Epidermal melanocyte (primary cell): ENCODE measurements at regions not wholly inside any gene's neighbourhood (a gene's known extent, or its start where the extent isn't known, plus 50 kb on each side); places are given as distances from the start of the nearest gene placed in this dataset.
"Not testable (repeated sequence)": the region's sequence is repeated elsewhere in the genome, so short reads cannot be mapped to it uniquely, and the experiment has no call there.

ENCODE experiments used
- DNase-seq: peaks from one replicate; pipeline ENCODE4 v3.0.0; 2011; ENCODE audit warnings: low spot score; ENCODE audit not compliant: insufficient read length

DNA sequence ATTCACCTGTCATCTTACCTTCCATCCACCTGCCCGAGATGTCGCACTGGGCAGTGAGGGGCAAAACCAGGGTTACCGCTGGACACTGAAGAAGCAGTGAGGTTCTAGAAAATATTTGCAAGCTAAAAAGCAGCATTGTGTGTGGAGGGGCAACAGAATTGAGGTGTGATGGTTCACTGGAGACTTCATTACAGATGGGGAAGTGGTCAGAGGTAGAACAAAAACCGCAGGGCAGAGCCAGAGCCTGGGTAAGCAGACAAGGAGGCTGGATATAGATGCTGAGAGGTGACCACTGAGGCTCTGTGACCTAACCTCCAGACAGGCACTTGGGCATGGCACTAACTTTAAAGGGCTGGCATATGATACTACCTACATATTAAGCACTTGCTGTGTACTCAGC lies 363.9 kb upstream of the PROX1 start:
- DNase-seq = no peak

DNA sequence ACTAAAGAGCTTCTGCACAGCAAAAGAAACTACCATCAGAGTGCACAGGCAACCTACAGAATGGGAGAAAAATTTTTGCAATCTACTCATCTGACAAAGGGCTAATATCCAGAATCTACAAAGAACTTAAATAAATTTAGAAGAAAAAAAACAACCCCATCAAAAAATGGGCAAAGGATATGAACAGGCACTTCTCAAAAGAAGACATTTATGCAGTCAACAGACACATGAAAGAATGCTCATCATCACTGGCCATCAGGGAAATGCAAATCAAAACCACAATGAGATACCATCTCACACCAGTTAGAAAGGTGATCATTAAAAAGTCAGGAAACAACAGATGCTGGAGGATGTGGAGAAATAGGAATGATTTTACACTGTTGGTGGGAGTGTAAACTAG lies 351.0 kb upstream of the PROX1 start:
- not testable (repeated sequence) for DNase-seq

DNA sequence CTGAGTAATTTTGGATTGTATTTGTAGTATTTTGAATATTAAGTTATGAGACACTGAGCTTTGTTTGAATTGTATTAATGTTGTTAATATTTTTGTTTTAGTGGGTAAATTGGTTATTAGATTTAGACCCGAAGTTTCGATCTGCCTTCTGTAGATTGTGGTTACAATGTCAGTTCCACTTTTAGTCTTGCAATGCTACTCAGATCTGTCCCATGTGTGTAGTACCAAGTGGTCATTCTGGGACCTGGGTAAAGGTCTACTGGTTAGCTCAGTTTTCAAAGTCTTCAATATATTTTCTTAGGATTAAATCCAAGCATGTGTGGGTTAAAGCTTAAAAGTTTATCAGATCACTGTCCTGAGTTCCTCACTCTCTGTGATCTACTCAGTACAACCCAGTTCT lies 346.5 kb upstream of the PROX1 start:
- DNase-seq = no peak

DNA sequence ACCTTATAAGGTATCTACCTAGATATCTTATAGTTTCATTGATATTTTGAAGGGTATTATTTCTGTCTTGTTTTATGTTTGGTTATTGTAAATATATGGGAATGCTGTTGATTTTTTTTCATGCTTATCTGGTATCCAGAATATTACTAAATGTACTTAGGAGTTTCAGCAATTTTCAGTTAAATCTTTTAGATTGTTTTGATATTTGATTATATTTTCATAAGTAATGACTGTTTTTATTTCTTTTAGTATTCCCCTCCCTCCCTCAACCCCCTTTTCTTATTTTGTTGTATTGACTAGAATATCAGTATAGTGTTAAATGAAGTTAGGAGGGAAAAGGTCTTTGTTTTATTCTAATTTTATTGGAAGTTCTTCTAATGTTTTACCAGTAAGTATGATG lies 344.4 kb upstream of the PROX1 start:
- no peak for DNase-seq

DNA sequence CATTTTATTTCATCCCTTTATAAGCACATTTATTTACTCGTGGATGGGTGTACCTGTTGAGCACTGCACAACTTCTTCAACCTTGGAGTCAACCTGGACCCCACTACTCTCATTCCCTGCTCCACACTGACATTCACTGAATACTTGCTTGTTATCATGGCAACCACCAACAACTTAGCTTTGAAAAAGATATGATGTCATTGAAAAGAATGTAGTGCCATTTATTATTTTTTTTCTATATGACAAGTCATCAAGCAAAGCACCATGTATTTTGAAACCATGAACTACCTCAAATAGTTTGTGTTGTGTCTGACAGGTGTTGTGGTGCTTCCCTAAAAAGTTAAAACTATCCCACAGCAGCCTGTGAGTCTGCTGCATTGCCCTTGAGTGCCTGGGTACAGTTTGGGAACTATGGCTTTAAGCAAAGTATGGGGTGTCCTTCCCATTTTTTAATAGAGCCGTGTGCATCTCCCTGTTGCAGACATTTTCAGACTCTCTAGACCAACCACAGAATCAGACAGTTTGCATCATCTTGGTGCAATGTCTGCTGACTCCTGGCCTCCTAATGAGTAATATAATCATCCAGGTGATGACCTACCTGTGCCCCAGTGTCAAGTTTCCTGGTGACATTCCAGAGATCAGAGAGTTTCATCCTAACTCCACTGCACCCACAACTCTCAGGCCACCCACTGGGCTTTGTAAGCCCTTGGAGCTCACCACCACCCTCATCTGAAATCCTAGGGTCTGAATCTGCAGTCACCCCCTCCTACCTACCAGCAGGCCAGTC lies 339.7 kb upstream of the PROX1 start:
- DNase-seq = no peak

DNA sequence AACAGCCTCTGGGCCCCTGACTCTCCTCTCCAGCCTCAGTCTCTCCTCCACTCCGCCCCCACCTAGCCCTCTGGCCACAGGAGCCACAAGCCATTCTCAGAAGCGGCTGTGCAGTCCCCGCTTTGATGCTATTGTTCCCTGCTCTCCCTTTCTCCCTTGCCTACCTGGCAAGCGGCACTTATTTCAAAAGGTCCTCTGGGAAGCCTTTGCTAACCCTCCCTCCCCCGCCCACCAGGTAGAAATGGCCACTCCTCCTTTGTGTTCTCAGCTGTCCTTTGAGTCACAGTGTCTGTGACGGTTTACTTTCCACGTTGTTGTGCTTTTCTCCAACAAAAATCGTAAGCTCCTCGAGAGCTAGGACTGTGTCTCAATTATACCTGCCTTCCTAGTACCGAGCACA lies 338.4 kb upstream of the PROX1 start:
- no peak for DNase-seq

DNA sequence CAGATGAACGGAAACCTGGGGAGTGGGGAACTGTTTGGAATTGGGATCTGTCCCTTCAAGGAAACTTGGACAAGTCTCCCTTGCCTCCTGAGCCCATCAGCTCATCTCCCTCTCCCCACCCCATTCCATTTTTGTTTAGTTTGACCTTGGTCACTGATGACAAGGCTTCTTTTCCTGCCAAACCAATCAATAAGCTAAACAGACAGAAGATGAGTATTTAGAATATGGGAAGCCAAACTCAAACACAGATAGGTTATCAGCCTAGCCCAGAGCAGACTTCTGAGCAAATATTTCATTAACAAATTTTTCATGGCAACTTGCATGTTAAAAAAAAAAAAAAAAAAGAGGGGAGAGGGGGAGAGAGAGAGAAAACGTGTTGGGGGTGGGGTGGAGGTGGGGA lies 337.2 kb upstream of the PROX1 start:
- no peak for DNase-seq

DNA sequence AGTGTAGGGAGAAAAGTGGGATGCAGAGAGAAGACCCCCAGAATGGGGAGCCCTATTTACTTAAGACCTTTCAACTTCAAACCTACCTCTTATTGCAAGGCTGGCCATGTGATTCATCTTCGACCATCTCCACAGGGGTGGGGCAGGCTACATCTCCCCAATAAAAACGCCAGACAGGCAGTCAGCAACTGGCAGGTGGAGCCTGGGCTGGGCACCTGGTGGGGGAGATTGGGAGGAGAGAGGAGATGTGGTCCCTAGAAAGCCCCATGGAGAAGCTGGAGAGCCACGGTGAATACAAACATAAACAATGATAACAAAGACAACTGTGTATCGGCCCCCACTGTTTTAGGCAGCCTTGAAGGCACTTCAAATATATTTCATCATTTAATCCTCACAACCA lies 336.7 kb upstream of the PROX1 start:
- DNase-seq = no peak

DNA sequence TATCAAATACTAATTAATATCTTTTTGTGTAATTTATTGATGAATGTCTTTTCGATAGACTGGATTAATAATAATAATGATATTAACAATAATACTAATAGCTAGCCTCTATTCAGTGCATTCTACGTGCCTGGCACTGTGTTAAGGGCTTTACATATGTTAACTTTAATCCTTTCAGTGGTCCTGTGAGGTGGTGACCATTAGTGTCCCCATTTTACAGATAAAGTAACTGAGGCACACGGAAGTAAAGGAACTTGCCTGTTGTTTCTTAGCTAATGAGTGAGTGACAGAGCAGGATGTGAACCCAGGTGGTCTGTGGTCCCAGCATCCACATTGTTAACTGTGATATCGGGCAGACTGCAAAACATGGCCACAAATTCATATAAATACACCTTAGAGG lies 335.7 kb upstream of the PROX1 start:
- DNase-seq = no peak

DNA sequence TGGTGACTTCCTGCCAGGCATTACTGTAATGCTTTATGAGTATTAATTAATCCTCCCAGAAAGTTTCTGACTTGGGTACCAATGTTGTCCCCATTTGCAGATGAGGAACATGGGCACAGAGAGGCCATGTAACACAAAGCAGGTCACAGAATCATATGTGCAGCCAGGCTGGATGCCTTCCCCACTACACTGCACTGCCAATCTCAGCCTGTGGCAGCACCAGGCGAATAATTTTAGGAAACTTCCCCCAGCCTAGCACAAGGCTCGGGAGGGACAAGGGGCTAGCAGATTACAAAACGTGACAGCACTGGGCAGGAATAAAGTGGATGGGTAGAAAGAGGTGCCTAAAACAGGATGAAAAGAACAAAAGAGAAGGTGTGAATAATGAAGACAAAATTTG lies 331.7 kb upstream of the PROX1 start:
- DNase-seq = no peak

DNA sequence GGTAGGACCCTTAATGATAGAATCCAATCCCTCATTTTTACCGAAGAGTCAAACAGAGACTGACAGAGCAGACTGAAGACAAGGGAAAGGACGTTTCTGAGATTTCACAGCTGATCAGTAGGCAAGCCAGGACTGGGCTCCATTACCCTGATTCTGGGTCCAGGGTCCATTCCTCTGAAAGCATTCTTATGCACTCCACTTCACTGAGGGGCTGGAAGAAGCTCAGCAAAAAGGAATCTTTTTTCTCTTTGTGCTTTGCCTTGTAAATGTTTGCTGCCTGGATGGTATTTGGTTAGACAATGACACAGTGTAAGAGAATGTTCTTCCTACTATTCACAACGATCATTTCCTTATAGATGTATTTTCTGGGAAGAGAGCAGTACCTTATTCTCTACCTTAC lies 331.3 kb upstream of the PROX1 start:
- no peak for DNase-seq

DNA sequence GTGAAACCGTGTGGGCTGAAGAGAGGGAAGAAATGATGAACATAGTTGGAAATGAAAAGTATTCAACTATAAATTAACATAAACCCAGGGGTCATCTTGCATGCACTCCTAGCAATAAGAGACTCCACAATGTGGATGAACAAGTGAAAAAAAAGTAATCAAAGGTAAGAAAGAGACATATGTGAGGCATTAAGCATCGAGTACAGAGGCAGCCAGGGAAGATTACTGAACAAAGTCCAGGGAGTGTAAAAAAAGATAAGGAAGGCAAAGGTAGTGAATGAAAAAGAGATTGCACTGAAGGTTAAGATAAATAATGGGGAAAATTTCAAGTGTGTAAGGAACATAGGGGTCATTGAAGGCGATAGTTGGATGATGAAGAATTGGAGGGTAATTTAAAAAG lies 330.8 kb upstream of the PROX1 start:
- no peak for DNase-seq

DNA sequence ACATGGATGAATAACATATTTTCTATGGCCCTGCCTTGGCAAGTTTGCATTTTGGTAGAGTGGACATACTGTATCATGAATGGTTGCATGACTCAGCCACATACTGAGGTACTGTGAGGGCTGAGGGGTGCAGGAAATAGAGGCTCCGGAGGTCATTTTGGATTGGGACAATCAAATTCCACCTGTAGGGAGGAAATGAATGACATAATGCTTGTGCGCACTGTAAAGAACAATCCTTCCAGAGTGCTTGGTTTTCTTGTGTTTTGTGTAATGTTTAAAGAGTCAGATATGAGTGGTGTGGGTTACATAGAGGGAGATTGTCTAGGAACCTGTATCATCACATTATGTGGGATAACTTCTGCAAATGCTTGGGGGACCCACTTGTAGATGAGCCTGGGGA lies 329.9 kb upstream of the PROX1 start:
- DNase-seq = no peak

DNA sequence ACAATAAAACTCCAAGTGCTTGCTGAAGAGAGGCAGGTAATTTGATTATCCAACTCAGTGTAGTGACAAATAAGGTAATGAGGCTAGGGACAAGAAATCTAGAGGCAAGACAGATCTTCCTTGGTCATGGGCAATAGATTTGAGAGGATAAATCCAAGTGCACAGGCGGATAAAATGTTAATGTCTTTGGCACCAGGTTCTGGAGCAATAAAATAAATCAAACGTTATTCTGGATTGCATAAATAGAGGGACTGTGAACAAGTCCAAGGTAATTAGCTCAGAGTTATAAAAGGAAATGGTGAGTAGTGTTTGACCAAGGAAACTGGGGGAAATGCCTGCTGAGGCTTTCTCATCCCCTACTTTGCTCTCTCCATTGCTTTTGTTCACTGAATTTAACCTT lies 329.3 kb upstream of the PROX1 start:
- no peak for DNase-seq

DNA sequence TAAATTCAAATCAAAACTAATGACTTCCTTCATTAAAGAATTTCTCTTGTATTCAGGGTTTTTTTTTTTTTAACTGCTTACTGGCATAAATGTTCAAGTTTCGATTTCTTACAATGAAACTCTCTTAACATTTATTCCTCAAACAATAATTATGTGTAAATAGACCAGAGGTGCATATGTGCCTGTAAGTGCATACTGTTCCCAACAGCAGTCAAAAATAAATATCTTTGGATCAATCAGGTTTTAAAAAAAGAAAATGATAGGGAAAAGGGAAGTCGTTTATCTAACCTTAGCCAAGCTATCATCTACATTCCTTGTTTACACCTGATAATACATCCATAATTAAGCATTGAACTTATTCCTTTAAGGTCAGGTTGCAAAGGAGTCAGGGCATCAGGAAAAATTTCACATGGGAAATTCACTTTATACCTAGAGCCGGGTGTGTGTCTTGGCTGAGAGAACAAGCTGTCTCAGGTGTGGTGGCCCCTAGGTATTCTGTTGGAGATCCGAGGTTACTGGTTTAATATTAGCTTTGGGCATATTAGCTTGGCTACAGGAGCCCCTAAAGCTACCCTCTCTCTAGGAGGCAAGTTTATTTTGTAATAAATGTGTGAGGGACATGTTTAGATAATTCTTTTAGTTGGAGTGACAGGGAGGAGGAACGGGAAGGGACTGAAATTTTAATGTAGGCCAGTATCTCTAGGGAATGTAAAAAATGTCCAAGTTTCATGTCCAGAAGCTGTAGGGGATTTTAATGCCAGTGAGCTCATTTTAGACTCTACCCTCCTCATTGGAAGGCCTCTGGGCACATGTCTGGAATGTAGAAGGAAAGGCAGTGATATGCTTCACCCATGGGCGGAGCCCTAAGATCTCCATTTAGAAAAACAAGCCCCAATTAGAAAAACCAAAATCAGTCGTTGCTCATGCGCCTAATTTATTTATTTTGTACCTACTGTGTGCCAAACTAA lies 327.9 kb upstream of the PROX1 start:
- no peak for DNase-seq

DNA sequence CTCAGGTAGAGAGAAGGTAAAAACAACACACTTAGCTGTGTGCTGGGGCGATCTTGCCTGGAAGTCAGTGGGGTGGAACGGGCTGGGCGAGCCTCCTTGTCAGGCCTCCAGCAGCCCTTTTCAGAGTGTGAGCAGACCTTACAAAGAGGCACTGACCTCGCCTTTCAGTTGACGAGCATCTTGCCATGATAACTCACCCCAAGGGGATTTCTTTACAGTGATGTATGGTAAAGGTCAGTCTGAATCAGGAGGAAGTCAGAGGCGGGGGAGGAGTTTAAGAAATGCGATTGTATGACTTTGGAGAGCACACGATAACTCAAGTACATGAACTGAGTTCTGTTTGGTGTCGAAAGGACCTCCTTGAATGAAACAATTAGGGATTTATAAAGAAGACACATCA lies 326.5 kb upstream of the PROX1 start:
- no peak for DNase-seq

DNA sequence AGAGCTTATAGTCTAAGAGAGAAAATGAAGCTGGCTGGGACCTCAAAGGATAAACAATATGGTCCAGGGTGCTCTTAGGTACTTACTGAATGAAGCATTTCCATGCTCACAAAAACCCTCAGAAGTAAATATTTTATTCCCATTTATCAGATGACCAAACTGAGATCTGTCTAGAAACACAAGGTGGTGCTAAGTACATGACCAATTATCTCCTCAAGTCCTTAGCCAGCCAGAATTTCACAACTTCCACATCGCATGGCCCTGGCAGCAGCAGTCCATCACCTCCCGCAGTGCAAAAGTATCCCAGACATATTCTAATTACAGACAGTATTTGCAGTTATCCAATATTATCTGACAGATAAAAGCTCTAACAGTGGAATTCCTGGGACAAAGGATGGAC lies 321.7 kb upstream of the PROX1 start:
- DNase-seq = no peak

DNA sequence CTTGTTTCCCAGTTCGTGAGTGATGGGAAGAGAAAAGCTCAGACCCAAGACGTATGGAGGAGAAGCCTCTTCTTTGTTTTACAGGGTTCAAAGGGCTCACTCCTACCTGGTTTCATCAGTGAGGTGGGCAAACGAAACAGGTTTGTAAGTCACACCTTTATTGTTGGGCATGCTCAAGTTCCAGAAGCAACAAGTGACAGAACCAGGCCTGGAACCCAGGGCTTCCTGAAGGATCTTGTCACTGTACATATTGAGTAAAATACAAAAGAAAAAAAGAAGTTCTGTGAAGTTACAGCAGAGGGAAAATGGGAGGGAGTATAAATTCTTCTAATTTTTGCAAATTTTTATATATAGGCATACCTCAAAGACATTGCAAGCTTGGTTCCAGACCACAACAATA lies 320.9 kb upstream of the PROX1 start:
- DNase-seq = no peak

DNA sequence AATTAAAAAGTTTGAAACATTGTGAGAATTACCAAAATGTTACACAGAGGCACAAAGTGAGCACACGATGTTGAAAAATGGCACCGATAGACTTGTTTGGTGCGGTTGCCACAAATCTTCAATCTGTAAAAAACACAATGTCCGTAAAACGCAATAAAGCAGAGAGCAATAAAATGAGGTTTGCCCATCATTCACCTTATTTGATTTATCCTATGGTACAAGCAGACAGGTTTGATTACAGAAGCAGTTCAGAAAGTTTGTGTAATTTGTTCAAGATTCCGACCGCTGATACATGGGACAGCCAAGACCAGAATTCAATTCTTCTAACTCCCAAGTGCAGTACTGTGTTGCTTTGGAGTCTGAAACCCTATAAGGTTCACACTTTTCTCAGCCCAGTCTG lies 318.3 kb upstream of the PROX1 start:
- no peak for DNase-seq

DNA sequence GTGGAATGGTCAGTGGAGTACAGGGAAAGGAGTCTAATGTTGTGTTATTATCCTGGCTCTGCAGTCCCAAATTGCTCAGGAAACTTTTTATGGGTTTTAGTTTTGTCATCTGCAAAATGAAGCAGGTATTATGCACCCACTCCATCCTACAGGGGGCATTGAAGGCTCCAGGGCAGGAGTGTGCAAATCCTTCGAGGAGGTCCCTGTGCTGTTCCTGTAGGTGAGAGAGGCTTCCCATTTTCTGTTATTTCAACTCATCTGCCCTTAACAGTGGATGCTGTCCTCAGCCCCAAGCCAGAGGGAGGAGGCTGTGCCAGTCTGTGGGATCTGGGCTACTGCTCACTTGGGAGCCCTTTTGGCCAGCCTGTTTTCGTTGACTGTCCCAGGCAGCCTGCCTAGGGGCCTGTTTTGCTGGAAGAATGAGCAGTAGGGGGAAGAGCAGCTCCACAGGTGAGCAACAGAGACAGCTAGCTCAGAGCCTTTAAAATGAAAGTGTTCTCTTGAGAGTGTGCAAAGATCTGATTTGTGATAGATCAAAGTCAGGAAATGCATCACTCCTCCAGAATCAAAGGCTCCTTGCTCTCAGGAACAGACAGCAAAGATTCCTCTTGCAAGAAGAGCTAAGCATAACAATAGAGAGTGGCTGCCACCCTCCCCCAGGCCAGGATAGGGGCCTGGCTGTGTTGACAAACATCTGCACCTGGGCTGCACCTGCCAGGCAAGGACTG lies 317.6 kb upstream of the PROX1 start:
- DNase-seq = no peak

DNA sequence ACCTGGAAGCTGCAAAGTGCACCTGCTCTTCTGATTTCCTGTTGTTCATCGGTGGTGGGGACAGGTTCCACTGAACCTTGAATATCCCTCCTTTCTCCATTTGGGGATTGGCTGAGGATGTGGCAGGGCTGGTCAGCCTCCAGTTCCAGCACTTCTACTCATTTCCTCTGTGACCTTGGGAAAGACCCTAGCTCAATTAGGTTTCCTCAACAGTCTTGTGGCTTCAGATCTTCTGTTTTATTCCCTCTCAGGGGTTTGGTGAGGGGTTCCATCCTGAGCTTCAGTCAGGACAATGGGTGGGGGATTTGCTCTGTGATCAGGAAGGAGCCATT lies 317.1 kb upstream of the PROX1 start:
- no peak for DNase-seq

DNA sequence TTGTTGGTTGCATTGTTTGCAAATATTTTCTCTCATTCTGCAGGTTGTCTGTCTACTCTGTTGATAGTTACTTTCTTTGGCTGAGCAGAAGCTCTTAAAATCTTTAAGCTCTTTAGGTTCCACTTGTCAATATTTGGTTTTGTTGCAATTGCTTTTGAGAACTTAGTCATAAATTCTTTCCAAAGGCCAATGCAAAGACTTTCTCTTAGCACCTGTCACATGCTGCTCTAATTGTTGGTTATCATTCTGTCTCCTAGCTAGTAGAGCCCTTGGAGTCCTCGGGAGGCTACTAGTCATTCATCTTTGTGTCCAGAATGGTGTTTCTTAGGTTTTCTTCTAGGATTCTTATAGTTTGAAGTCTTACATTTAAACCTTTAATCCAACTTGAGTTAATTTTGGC lies 312.7 kb upstream of the PROX1 start:
- DNase-seq = no peak
